Eye (tissue), 1 donor: ENCODE measurements at regions not wholly inside any gene's neighbourhood (a gene's known extent, or its start where the extent isn't known, plus 50 kb on each side); places are given as distances from the start of the nearest gene placed in this dataset.
A peak's percentile ranks its signal among the peaks of the same experiment; 100 is the strongest.
"Not testable (repeated sequence)": the region's sequence is repeated elsewhere in the genome, so short reads cannot be mapped to it uniquely, and the experiment has no call there.

Experiments
- DNase-seq: peaks from one replicate; pipeline ENCODE4 v3.0.0-alpha.2; 2015

DNA sequence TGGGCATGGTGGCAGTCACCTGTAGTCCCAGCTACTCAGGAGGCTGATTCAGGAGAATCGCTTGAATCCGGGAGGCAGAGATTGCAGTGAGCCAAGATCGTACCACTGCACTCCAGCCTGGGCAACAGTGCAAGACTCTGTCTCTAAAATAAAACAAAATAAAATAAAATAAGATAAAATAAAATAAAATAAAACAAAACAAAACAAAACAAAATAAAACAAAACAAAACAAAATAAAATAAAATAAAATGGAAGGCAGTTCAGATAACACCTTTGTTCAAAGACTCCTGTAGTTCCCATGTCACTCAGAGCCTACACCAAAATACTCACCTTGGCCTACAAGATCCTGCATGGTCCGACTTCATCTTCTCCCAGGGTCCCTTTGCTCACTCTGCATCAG lies 61.3 kb downstream of the SYF2 start:
- not testable (repeated sequence) for DNase-seq

DNA sequence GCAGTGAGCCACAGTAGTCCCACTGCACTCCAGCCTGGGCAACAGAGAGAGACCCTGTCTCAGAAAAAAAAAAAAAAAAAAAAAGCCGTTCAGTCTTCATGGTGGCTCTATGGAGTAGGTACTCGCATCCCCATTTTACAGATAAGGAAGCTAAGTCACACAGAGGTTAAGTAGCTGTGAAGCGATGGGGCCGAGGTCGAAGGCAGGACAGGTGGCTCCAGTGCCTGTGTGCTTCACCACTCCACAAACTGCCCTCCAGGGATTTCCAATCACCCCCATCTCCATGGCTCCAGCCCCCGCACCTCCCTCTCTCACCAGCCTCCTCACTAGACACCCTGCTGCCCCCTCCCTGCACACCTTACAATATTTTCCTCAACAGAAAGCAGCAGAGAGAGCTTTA lies 61.9 kb downstream of the SYF2 start:
- DNase-seq: no peak

DNA sequence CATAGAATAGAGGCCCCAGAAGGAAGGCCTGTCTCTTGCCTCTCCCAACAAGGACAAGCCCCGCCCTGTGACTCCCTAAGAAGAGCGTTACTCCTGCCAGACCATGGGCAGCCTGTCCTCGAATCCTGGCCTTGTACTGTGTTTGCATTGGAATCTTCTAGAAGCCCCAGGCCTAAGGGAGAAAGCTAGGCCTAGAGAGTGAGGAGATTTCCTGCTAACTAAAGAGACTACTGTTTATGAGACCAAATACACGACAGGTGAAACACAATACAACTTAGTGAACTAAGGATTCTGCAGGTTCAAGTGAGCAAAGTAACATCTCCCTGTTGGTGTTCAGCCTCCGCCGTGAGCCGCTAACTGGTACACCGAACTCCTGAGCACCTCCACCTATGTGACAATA lies 62.7 kb downstream of the SYF2 start:
- DNase-seq: no peak

- no peak for DNase-seq
Measured at GRCh38 chr1:25169168-25169567, 63.1 kb downstream of the SYF2 start.

GRCh38 chr1:25168193-25169071 lies 63.9 kb downstream of the SYF2 start:
- peak; percentile 19 for DNase-seq

GRCh38 chr1:25167269-25168192 lies 64.8 kb downstream of the SYF2 start:
- peak; percentile 53 for DNase-seq

GRCh38 chr1:25166847-25167246 lies 65.5 kb downstream of the SYF2 start:
- DNase-seq: no peak

DNA sequence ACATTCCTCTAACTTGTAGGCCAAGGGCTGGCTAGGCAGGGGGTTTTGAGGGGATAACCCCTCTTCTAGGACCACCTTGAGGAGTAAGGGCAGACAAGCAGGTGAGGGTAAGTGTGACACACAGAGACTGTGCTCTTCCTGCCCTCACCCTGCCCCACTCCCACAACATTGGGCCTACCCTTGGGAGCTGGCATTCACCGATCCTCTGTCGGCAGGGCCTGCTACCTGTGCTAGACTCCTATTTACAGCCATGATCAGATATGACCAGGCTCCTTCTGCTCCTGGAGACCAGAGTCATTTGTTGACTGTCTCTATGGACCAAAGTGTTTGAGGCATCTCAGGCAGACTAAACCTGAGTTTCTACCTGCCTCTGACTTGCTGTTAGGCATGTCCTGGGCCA lies 68.3 kb downstream of the SYF2 start:
- DNase-seq: no peak

DNA sequence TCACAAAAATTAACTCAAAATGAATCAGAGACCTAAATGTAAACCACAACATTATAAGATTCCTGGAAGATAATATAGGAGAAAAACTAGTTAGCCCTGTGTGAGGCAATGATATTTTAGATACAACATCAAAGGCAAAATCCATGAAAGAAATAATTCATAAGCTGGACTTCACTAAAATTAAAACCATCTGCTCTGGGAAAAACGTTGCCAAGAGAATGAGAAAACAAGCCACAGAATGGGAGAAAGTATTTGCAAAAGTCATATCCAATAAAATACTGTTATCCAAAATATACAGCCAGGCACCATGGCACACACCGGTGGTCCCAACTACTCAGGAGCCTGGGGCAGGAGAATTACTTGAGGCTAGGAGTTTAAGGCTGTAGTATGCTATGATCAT lies 70.3 kb downstream of the SYF2 start:
- peak; percentile 43 for DNase-seq

DNA sequence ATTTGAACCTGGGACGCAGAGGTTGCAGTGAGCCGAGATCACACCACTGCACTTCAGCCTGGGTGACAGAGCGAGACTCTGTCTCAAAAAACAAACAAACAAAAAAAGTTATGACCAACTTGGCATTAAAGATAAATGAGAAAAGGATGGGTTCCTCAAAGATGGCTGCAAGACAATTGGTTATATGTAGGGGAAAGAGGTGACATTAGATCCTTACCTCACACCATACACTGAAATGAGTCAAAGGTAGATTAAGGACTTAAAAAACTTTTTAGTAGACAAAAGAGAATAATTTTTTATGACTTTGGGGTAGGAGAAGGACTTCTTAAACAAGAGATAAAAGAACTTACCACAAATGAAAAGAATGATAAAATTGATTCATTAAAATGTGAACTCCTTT lies 74.5 kb downstream of the SYF2 start:
- DNase-seq: no peak

- no peak for DNase-seq
Measured at GRCh38 chr1:25150985-25151495, 81.3 kb downstream of the SYF2 start.

DNA sequence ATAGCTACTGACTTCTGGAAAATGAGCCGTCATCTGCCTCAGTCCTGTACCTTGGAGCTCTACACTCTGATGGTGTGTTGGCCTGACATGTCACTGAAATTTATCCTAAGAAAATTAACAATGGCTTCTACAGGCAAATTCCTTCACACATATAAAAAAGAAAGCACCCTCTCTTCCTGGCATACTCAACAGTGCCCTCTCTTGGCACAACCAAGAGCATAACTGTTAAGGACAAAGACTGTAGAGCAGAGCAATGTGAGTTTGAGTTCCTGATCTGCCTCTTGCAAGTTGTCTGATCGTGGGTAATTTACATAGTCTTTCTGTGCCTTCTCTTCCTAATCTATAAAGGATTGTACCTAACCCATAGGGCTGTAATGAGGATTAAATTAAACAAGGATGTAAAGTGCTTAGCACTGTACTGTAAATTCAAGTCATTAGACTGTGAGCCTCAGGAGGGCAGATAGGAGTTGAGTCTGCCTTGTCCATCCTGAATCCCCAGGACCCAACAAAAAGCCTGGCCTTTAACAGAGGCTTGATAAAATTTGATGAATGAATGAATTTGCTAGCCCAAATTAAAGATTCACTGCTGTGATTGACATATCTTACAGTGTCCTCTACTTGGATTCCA lies 83.5 kb downstream of the SYF2 start:
- no peak for DNase-seq

DNA sequence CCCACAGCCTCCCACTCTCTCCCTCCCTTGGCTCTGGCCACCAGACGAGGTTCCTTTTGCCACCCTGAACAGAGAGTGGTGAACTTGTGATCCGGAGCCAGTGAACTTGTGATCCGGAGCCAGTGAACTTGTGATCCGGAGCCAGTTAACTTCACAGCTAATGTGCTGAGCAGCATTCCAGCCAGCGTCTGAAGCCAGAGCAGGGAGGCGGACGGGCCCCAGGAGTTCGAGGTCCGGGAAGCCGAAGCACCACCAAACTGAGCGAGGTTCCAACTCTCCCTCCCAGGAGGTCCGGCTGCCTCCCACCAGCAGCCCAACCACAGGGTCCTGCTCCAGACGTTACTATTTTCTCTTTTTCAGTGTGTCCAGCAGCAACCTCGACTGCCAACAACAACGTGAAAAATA lies 85.8 kb downstream of the SYF2 start:
- no peak for DNase-seq

GRCh38 chr1:25145775-25146393 lies 86.4 kb downstream of the SYF2 start:
- no peak for DNase-seq

DNA sequence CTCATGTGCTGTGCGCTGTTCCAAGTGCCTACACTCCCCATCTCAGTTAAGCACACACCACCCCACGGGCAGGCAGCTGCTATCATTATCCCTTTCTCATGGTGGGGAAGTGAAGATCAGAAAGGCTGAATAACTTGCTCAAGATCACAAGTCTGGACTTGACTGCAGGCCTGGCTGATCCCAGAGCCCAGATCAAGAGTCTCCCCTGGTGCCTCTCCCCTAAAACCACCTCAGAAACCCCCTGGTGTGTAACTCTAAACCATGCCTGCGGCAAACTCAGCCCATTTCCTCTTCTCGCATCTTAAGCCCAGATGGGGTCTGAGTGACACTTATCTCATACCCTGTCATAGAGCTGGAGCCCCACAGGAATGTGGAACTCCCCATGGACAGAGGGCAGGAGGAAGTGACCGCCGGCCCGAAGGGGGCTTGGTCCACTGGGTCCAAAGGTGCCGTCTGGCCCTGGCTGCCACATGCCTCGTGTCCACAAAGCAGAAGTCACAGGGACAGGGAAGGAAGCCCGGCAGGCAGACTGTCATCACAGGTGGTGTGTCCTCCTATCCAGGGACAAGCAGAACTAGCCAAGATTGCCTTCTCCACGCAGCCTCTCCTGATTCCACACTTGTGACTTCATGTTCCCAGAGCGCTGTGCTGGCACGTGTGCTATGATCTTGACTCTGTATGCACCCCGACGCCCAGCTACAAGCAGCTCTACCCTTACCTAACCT lies 92.1 kb downstream of the SYF2 start:
- DNase-seq: peak; percentile 51

GRCh38 chr1:25137521-25138395 lies 94.5 kb downstream of the SYF2 start:
- DNase-seq: no peak

- no peak for DNase-seq
Measured at GRCh38 chr1:25137106-25137505, 95.2 kb downstream of the SYF2 start.

DNA sequence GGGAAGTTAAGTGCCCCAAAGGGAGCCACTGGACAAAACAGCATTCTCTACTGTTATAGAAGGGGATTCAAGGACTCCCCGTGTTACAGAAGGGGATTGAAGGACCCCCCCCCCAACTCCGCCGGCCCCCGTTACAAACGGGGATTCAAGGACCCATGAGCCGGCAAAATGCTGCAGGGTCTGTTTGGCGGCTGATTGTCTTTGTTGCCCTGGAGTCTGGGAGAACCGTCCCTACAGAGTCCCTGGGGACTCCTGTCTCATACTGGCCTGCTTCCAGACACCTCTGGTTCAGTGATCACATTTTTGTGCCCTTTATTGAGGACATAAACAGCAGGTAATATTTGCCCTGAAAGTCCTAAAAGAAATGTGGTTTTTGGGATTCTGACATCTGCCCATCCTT lies 96.4 kb downstream of the SYF2 start:
- peak; percentile 63 for DNase-seq

DNA sequence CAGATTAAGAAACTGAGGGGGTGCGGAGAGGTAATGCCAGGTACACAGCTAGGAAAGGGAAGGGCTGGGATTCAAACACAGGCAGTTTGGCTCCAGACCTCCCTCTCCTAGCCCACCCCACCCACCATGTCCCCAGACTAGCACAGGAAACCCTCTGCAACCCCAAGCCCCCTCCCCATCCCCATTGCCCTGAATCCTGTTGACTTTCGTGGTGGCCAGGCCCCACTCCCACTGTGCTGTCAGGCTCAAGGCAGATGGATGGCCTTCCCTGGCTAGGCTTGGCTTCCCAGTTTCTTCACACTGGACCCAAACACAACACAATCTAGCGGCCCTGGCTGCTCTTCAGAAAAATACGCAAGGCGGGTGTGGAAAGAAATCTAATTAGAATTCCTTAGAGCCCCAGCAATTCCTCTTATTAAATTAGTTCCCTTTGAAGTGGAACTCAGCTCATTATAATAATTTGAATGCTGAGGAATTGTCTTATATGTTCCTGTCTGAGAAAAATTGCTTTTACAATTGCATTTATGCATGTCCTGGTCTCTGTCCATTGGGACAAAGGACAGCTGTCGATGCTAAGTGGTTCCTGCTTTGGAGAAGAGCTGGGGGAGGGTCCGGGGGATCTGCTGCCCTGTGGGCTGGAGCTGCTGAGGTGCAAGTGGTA lies 97.4 kb downstream of the SYF2 start:
- DNase-seq: peak; percentile 60

- DNase-seq: no peak
Measured at GRCh38 chr1:25134307-25134706, 98.0 kb downstream of the SYF2 start.
